ENCODE measurements at regions not wholly inside any gene's neighbourhood (a gene's known extent, or its start where the extent isn't known, plus 50 kb on each side); places are given as distances from the start of the nearest gene placed in this dataset.
A peak's percentile ranks its signal among the peaks of the same experiment; 100 is the strongest.

DNA sequence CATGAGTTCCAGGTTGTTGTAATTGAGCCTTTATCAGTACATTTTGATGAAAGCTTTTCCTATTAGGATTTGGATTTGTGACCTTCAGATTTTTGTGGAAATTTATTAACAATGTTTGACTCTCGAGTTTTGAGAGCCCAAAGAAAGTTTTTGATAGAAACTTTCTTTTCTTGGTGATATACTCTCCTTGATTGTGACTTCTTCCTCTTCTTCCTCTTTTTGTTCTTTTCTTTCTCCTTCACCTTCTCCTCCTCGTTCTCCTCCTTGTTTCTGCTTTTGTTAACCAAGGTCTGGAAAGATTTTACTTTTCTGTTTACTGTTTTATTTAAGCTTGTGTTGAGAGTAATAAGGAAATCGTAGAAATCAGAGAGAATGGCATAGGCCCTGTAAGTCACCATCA is 182.4 kb downstream of the TRIM27 start:
- DNase-seq, result no peak

DNA sequence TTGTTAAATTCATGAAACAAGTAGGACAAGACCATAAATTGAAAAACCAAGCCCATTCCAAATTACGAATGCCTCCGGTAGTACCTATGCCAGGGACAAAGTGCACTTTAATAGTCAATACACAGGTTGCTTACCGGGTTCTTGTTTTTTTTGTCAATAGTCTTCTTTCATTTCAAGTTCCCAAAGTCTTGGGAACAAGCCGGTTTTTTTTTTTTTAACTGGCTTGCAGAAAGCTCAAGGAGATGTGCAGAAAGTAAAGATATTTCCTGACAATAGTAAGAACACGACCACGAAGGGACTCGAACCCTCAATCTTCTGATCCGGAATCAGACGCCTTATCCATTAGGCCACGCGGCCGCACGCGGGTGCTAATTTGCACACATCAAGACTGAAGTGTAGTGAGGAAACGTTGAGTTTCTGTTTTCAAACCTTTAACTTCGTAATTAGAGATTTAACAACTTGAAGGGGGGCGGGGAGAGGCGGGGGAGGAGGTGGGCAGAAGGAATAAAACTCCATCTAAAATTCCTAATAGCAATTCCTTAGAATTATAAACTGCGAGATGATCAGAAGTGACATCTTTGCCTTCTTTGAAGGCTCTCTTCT is 181.0 kb downstream of the TRIM27 start:
- peak; percentile 78 for DNase-seq

DNA sequence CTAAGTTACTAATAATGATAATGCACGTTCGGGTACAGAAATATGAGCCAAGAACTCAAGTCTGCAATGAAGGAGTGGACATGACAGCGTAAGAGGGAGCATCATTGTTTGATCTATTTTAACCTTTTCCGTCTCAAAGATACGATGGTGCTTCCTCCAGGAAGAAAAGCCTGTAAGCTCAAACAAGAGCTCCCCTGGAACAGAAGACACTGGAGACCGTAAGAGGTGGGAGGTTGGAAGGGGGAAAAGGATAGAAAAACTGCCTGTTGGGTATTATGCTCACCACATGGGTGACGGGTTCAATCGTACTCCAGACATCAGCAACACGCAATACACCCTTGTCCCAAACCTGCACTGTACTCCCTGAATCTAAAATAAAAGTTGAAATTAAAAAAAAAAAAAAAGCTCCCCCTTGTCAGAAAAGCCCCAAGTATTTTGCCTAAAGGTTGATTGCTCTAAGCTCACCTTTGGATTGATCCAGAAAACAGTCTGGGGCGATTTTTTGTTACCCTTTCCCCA is 180.5 kb downstream of the TRIM27 start:
- no peak for DNase-seq

DNA sequence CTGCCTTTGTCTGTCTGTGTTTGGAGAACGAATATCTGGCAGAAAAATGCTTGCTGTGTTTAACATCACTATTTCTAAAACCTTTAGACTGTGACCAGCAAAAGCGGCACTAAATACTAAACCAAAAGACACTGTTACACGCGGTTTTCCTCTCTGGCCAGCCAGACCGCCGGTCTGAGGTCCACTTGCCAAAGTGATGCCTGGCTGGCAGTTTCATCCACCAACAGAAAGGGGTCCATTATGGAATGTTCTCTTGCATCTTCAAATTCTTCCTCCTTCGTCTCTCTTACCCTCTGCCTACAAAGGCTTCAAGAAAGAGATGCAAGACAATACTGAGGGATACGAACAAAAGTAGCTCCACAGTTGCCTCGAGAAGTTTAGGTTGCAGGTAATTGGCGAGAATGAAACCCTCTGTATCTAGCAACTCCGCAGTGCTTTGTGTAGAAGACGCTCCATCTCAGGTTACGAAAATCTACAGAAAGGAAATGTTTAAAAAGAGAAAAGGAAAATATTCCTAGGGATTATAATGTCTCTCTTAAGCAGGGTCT is 176.6 kb downstream of the TRIM27 start:
- DNase-seq, result peak; percentile 77

DNA sequence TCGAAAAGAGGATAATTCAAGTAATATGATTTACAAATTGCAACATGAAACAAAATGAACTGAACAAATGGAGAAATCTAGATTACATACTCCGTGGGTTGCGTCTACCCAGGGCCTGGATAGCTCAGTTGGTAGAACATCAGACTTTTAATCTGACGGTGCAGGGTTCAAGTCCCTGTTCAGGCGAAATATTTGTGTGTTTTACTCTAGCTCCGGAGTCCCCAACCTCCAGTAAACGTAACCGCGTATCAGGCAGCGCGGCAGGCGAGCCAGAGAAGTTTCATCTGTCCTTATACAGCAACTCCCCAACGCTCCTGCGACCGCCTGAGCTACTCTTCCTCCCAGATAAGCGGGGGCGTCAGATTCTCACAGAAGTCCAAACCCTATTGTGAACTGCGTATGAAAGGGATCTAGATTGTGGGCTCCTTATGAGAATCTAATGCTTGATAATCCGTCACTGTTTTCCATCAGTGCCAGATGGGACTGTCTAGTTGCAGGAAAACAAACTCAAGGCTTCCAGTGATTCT is 176.1 kb downstream of the TRIM27 start:
- DNase-seq, result peak; percentile 98

DNA sequence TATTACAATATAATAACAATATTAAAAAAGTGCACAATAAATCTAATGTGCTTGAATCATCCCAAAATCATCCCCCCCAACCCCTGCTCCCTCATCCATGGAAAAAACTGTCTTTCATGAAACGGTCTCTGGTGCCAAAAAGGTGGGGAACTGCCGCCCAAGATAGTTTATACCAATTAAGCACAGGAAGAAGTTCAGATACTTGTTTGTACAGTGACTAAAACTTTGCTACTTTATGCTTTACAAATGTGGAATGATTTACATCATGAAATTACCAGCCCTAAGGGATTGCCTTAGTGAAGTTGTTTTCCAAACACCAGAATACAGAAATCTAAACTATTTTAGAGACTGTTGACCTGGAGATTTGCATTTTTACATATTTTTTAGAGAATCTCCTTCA is 175.6 kb downstream of the TRIM27 start:
- DNase-seq, result no peak

DNA sequence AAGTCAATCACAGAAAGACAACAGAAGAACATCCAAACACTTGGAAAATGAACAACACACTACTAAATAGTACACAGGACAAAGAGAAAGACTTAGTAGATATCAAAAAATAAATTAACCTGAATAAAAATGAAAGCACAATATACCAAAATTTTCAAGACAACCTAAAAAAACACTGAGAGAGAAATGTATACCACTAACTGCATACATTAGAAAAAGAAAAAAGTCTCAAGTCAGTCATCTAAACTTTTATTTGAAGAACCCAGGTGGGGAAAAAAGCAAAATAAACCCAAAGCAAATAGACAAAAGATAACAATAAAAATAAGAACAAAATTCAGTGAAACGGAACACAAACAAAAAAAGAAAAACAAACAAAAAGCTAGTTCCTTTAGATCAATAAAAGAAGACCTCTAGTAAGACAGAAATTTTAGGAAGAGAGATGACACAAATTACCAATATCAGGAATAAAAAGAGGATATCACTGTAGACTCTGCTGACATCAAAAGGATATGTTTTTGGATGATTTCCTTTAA is 172.8 kb downstream of the TRIM27 start:
- DNase-seq, result no peak

DNA sequence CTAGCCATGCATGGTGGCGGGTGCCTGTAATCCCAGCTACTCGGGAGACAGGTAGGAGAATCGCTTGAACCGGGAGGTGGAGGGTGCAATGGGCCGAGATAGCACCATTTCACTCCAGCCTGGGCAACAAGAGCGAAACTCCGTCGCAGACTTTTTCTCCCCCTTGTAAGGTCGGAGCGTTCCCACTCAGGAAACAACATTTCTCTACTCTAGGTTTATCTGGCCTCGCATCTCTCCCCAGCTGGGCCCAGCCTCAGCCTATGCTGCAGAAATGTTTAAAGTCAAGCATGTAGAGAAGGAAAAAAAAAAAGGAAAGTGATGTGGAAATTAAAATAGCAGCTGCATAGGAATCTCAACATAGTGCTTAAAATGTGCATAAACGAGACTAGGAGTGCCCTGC is 172.3 kb downstream of the TRIM27 start:
- no peak for DNase-seq

DNA sequence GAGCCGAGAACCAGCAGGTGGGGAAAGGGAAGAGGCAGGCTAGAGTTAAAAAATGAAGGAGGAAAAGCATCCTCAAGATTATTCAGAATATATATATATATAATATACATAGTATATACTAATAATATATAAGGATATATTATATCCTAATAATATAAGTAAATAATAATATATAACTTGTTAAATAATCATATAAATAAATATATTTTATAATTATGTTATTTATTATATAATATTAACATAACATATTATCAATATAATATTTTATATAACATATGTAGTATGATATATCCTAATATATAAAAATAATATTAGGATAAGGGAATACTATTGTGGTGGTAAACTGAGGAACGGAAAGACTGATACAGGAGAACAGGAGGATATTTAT is 171.8 kb downstream of the TRIM27 start:
- DNase-seq, result no peak

DNA sequence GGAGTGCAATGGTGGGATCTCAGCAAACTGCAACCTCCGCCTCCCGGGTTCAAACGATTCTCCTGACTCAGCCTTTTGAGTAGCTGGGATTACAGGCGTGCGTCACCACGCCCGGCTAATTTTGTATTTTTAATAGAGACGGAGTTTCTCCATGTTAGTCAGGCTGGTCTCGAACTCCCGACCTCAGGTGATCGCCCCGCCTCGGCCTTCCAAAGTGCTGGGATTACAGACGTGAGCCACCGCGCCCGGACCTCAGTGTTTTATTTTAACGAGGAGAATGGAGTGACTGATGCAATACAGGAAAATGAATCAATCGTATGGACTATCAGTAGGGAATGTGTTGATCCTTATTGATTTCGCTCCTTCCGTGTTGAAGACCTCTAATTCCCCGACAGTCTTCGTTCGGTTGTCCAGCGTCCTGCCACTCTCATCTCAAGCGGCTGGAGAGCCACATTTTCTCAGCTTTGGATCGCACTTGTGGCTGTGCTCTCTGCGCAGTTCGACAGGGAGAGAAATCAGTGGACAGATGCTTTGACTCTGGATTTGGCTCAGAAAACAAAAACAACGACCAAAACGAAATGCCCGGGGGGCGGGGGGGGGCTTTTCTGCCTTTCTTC is 166.2 kb downstream of the TRIM27 start:
- DNase-seq, result peak; percentile 71

DNA sequence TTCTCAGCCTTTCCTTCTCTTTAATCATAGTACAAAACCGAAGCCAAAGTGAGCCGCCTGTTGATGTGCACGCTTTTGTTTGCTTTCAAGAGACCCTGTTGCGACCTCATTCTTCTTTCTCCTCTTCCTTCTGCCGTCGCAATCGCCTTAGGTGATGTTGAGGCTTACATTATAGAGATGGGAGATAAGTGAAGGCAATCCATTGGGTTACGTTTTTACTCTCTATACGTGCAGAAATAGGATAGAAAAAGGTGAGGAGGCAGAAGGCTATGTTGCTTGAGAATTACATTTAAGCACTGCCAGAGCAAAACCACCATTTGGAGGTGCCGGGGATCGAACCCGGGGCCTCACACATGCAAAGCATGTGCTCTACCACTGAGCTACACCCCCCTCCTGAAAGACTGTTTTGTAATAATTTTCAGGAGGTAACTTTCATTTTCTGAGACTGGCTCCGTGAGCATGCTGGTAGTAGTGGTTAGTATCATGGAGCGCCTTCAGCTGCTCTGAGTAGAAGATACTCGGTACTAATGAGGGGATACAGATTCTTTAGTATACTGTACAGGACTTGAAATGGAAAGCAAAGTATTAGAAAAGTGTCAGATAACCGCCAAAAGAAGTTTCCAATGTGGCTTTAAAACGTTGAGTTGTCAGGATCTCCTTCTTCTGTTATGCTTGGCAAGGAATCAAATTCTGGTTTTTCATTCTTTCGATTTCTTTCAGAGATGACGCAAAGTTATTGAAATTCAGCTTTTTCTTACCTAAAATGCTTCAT is 165.6 kb downstream of the TRIM27 start:
- peak; percentile 90 for DNase-seq

DNA sequence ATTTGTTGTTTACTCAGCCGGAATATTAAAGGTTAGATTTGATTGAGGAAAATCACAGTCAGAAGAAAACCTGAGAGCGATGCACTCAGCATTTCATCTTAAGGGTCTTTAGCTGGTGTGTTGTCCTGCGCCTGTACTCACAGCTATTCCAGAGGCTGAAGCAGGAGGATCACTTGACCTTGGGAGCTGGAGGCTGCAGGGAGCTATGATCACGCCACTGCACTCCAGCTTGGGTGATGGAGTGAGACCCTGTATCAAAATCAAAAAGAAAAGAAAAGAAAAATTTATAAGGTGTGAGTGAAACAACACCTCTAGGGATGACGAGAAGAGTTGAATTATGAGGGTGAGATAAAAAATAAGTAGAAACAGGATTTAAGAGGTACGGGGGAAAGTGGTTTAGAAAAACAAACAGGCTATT is 165.0 kb downstream of the TRIM27 start:
- DNase-seq, result no peak

DNA sequence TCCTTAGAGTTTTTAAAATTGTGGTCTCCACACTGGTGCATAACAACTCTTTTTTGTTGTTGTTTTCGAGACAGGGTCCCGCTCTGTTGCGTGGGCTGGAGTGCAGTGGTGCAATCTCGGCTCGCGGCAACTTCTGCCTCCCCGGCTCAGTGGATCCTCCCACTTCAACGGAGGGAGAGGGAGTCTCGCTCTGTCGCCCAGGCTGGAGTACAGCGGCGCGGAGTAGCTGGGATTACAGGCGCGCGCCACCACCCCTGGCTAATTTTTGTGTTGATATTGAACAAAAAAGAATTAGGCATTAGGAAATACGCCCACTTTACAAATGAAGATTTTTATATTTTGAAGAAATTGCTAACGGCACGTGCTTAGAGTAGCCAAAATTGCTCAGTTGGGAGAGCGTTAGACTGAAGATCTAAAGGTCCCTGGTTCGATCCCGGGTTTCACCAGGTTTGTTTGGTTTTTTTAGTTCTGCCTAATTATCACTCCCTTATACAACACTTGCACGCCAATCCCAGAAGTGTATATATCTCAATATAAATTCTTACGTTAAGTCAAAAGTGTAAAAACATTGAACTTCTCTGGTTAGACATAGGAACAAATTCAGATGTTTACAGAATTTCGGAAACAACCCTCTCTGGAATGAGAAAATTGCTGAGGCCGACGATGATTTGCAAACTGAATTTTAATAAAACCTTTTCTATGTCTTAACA is 159.6 kb downstream of the TRIM27 start:
- no peak for DNase-seq

DNA sequence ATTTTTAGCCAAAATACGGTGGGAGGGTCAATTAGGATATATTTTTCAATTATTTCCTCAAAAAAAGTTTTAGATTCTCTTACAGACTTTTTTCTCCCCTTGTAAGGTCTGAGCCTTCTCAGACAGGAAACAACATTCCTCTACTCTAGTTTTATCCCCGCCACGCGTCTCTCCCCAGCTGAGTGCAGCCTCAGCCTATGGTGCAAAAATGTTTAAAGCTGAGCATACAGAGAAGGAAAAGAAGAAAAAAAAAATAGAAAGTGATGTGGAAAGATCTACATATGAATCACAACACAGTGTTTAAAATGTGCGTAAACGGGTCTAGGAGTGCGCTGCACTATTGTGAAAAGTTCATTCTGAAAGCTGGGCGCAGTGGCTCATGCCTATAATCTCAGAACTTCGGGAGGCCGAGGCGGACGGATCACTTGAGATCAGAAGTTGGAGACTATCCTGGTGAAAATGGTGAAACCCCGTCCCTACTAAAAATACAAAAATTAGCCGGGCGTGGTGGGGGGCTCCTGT is 159.0 kb downstream of the TRIM27 start:
- DNase-seq, result no peak

DNA sequence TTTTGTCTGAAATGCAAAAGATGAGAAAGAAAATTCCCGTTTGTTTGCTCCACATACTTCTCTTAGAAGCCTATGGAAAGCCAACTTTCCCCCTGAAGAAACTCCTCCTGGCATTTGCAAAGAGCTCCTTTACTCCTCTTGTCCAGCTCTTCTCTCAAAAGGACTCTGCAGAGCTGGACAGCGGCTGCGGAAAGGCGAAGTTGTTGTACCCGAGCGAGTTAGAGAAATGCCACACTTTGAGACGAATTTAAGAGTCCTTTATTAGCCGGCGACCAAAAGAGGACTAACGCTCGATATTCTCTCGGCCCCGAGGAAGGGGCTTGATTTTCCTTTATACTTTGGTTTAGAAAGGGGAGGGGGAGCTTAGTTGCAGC is 157.8 kb downstream of the TRIM27 start:
- no peak for DNase-seq

DNA sequence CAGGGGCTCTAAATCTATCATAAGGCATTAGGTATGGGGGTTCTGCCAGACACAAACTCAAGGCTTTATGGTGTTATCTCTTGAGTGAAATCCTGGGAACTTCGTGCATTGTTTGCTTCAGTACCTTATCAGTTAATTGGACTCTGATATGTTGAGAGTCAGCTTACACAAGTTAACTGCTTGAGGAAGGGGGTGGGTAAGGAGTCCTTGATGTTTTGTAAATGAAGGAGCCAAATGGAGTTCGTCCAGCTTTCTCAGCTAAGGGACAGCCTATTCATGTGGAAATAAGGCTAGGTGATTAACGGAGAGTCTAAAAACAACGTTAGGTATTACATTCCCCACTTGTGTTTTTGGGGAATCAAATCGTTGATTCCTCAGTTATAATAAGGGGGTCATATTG is 157.4 kb downstream of the TRIM27 start:
- DNase-seq, result no peak

DNA sequence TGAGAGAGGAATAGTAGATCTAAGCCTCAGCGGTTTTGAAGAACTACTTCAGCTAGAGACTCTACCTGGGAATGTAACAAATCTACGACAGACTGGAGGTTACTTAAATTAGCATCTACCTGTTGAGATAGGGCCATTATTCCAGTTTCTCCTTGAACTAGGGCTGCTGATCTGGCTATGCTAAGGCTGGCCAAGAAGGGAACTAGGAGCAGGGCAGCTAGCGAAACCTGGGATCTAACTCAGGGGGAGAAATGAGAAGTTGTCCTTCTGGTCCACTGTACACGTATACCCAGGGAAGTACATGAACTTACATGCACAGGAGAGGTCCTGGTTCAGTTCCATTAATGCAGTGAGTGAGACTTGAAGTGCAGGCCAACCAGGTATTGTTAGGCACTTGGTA is 156.7 kb downstream of the TRIM27 start:
- DNase-seq, result no peak

DNA sequence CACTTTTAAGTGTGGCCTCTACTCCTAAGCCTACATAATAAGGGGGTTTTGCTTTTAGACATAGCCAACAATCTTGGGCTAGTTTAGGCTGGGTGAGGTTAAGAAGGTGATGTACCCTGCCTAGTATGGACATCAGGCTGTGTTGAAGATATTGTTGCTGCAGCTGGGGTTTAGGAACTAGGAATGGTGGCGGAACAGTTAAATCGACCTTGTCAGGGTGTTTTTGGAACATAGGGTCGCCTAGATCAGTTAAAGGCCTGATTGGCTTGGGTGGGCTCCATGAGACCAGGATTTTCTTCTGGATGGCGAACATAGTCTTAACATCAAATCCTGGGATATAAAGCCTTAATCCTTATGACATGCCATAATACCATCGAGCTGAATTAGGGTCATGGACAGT is 156.1 kb downstream of the TRIM27 start:
- DNase-seq, result no peak

DNA sequence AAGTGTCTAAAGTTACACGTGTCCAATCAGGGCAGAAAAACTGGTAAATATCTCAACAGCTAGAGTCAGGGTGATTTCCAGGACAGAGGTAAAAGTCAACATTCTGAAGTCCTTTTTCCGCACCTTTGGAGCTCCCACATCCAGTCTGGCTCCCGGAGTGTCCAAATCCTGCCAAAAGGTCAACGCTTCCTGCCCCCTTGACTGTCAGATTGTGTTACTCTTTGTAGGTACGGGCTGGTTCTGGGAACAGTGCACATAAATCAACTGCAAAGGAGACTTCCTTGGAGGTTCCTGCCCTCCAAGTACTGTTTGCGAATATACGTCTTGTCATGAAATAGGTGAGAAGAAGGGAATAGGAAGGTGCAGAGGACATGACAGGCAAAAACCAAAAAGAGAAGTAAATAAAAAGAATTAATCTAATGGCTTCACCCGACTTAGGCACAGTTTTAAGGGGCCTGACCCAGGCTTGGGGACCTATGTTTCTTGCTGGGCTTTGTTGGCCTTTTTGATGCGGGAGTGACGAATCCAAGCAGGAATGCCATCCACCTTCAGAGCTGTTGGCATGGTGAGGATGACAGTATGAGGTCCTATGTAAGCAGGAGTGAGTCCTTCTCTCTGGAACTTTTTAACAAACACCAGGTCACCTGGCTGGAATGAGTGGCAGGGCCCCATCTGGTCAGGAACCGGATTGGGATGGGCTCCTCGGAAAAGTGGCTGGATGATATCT is 155.4 kb downstream of the TRIM27 start:
- no peak for DNase-seq

DNA sequence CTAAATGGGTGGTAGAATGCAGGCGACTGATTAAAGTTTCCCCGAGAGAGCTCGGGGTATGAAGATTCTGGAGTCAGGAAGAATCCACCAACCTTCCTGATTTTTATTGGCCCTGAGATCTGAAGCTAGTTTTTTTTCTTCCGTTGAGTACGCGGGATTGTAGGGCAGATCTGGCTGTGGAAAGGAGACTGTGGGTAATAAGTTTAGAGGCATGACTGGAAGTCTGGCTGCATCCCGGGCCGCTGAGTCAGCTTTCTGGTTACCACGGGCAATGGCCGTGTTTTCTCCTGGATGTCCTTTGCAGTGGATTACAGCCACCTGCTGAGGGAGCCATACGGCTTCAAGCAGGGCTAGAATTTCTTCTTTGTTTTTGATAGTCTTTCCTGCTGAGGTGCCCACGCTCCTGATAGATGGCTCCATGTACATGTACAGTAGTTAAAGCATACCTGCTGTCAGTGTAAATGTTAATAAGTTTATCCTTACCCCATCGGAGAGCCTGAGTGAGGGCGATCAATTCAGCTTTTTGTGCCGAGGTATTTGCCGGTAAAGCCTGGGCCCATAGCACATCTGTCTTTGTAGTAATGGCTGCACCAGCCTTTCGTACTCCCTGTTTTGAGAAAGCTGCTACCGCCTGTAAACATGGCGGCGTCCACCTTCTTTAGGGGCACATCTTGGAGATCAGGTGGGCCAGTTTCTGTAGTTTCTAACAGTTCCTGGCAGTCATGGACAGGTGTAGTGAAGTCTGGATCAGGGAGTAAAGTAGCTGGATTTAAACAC is 154.0 kb downstream of the TRIM27 start:
- no peak for DNase-seq

DNA sequence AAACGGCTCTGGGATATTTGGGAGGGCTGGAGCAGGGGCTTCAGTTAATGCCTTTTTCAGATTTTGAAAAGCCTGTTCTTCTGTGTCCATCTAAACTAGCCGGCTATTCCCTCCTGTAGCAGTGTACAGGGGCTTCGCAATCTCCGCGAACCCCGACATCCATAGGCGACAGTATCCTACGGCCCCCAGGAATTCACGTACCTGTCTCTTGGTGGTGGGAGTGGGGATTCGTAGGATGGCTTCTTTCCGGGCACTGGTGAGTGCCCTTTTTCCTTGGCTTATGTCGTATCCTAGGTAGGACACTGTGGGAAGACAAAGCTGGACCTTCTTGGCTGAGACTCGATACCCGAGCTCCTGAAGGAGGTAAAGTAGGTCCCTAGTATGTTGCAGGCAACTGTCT is 153.1 kb downstream of the TRIM27 start:
- no peak for DNase-seq

Measured in NCI-H748 treated with DMSO at 0.1 percent for 48 hours (cell line).